ENCODE measurements at regions not wholly inside any gene's neighbourhood (a gene's known extent, or its start where the extent isn't known, plus 50 kb on each side); places are given as distances from the start of the nearest gene placed in this dataset.

GRCh38 chr1:56197946-56198345 is 381.4 kb downstream of the PLPP3 start:
- no peak for DNase-seq (ENCODE audit: low read depth in 1 of 2, low spot score in 1 of 2)

GRCh38 chr1:56196839-56197238 is 382.5 kb downstream of the PLPP3 start:
- DNase-seq (ENCODE audit: low read depth in 1 of 2, low spot score in 1 of 2): no peak

- no peak for DNase-seq (ENCODE audit: low read depth in 1 of 2, low spot score in 1 of 2)
Measured at GRCh38 chr1:56194701-56195300, 384.6 kb downstream of the PLPP3 start.

- no peak for DNase-seq (ENCODE audit: low read depth in 1 of 2, low spot score in 1 of 2)
Measured at GRCh38 chr1:56193656-56194055, 385.7 kb downstream of the PLPP3 start.

- no peak for DNase-seq (ENCODE audit: low read depth in 1 of 2, low spot score in 1 of 2)
Measured at GRCh38 chr1:56191369-56191768, 388.0 kb downstream of the PLPP3 start.

GRCh38 chr1:56190806-56191365 is 388.5 kb downstream of the PLPP3 start:
- no peak for DNase-seq (ENCODE audit: low read depth in 1 of 2, low spot score in 1 of 2)

- no peak for DNase-seq (ENCODE audit: low read depth in 1 of 2, low spot score in 1 of 2)
Measured at GRCh38 chr1:56189946-56190805, 389.2 kb downstream of the PLPP3 start.

- no peak for DNase-seq (ENCODE audit: low read depth in 1 of 2, low spot score in 1 of 2)
Measured at GRCh38 chr1:56189454-56189853, 389.9 kb downstream of the PLPP3 start.

- no peak for DNase-seq (ENCODE audit: low read depth in 1 of 2, low spot score in 1 of 2)
Measured at GRCh38 chr1:56188855-56189254, 390.5 kb downstream of the PLPP3 start.

- no peak for DNase-seq (ENCODE audit: low read depth in 1 of 2, low spot score in 1 of 2)
Measured at GRCh38 chr1:56188221-56188620, 391.1 kb downstream of the PLPP3 start.

- DNase-seq (ENCODE audit: low read depth in 1 of 2, low spot score in 1 of 2): no peak
Measured at GRCh38 chr1:56187405-56187804, 392.0 kb downstream of the PLPP3 start.

- DNase-seq (ENCODE audit: low read depth in 1 of 2, low spot score in 1 of 2): no peak
Measured at GRCh38 chr1:56185493-56185892, 393.9 kb downstream of the PLPP3 start.

- DNase-seq (ENCODE audit: low read depth in 1 of 2, low spot score in 1 of 2): no peak
Measured at GRCh38 chr1:56183151-56183550, 396.2 kb downstream of the PLPP3 start.

GRCh38 chr1:56180520-56181190 is 398.7 kb downstream of the PLPP3 start:
- no peak for DNase-seq (ENCODE audit: low read depth in 1 of 2, low spot score in 1 of 2)

- no peak for DNase-seq (ENCODE audit: low read depth in 1 of 2, low spot score in 1 of 2)
Measured at GRCh38 chr1:56179543-56179942, 399.8 kb downstream of the PLPP3 start.

- DNase-seq (ENCODE audit: low read depth in 1 of 2, low spot score in 1 of 2): no peak
Measured at GRCh38 chr1:56175211-56175610, 404.2 kb downstream of the PLPP3 start.

- DNase-seq (ENCODE audit: low read depth in 1 of 2, low spot score in 1 of 2): no peak
Measured at GRCh38 chr1:56174176-56174885, 405.0 kb downstream of the PLPP3 start.

GRCh38 chr1:56173736-56174135 is 405.6 kb downstream of the PLPP3 start:
- DNase-seq (ENCODE audit: low read depth in 1 of 2, low spot score in 1 of 2): no peak

GRCh38 chr1:56171670-56172069 is 407.7 kb downstream of the PLPP3 start:
- no peak for DNase-seq (ENCODE audit: low read depth in 1 of 2, low spot score in 1 of 2)

- DNase-seq (ENCODE audit: low read depth in 1 of 2, low spot score in 1 of 2): no peak
Measured at GRCh38 chr1:56170784-56171320, 408.5 kb downstream of the PLPP3 start.

- DNase-seq (ENCODE audit: low read depth in 1 of 2, low spot score in 1 of 2): no peak
Measured at GRCh38 chr1:56169856-56170255, 409.5 kb downstream of the PLPP3 start.
